ENCODE measurements at regions not wholly inside any gene's neighbourhood (a gene's known extent, or its start where the extent isn't known, plus 50 kb on each side); places are given as distances from the start of the nearest gene placed in this dataset.

- TF ChIP-seq YY1 (IDR thresholded peaks at IDR 0.05) (no peak), CTCF (IDR thresholded peaks at IDR 0.05; ENCODE audit: low read depth, low read length, missing input control) (no peak), TAF1 (conservative IDR thresholded peaks at IDR 0.05) (no peak), REST (IDR thresholded peaks at IDR 0.05) (no peak), SP1 (IDR thresholded peaks at IDR 0.05) (no peak), JUND (IDR thresholded peaks at IDR 0.05) (no peak), FOXA1 (IDR thresholded peaks at IDR 0.05) (no peak)
Measured at GRCh38 chrX:122770581-122770980, 413.5 kb upstream of the GRIA3 start.
